GM19351 (cell line): ENCODE measurements at regions not wholly inside any gene's neighbourhood (a gene's known extent, or its start where the extent isn't known, plus 50 kb on each side); places are given as distances from the start of the nearest gene placed in this dataset.
"Not testable (repeated sequence)": the region's sequence is repeated elsewhere in the genome, so short reads cannot be mapped to it uniquely, and the experiment has no call there.

ENCODE experiments used
- ATAC-seq: cut with Tn5 transposase; IDR thresholded peaks from one replicate; pipeline ENCODE4 v1.9.1; 2021; ENCODE audit warnings: mild to moderate bottlenecking, moderate library complexity; ENCODE audit not compliant: unreplicated experiment

DNA sequence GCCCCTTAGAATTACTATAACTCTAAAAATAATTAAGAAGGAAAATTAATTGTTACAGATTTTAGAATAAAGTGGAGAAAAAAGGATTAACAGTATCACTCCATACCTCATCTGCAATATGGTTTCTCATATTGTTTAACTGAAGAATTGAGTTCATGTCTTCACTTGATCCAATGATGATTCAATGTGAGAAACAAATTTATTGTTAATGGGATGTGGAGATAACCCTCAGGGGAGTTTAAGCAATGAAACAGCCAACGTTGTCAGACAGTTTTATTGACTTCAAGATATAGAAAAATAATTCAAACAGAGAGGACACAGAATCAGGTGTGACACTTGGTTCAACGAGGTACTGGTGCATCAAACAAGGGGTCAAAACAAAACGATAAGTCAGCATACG lies 665.2 kb upstream of the ACO1 start:
- ATAC-seq, result no peak

DNA sequence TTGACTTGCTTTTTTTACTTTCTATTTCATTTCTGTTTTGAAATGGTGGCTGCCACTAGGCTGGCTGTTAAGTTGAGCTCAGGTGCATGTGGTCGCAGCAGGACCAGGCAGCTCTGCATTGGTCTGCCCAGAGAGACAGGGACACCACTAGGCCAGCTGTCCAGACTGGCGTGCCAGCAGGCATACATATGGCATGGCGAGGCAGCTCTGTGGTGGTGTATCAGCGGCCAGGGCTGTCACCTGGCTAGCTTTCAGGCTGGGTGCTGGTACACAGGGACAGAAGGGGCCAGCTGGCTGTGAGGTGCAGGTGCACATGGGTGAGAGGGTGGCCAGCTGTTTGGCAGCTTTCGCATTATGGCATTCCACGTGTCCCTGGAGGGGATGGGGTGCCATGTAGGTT lies 654.0 kb upstream of the ACO1 start:
- ATAC-seq, result no peak

DNA sequence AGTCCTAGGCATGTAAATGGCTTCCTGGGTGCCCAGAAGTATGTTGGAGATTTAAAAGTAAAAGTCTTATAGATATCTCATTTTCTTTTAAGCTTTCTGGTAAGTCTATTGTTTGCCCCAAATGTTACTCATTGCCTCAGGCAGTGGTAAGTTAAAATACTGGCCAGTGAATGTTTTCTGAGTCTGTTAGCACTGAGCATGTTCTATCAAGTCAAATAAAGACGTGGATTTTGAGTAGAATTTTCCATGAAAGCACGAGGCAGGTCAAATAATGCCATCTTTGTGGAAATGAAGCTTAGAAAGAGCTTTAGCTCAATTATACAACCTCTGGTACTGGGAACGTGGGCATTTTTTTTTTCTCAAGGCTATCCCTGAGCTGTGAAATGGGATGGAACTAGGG lies 651.3 kb upstream of the ACO1 start:
- ATAC-seq, result no peak

DNA sequence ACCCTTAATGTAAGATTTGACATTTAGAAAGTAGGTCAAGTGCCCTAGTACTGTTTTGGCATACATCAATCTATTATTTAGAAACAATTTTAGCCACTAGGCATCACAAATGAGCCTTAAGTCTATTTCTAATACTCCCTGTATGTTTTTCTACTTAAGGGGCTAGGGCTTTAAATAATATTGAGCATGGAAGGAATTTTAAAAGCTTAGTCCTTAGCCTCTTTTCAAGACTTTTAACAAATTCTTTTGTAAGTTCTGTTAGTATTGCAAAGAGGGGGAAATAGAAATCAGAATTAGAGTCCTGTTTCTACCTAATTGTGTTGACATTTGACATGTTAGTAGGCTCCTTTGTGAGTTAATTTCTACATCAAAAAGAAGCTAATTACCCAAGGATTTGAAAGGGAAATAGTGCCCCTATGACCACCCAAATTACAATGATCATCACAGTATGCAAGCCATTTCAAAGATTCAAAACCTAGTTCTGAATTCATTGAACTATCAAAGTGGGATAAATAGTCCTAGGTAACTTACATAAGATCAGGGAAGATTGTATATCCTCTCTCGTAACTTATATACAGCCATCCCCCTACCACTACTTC lies 647.8 kb upstream of the ACO1 start:
- no peak for ATAC-seq

DNA sequence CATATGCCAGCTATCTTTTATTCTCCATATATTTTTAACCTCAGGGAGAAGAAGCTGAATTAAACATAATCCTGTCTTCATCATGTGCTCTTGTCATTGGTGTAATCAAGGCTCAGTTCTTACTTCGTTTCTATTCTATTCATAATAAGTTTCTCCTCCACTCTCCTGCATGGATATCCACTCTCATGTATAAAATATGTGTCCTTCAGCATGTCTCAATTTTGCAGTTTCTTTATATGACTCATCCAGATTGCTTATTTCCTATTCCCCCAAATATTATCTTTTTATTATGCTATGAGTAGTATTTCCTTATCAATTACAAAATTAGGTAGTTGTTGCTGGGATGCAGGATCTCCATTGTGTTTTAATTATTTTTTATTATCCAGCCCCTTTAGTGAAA lies 643.7 kb upstream of the ACO1 start:
- ATAC-seq, result no peak

DNA sequence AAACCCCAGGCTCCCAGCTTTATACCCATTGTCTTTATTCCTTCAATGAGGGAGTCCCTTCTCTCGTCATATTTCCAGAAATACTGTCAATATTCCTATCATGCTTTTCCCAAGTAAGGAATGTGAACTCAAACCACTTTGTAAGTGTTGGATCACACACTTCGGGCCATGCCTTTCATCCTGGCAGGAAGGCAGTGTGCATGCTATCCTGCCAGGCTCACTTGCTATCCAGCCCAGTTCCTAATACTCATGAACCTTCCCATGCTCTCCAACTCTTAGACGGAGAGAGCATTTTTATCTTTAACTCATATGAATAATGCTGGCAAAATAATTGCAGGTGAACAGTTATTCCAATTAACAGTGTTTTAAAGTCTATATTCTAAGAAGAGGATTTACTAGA lies 639.9 kb upstream of the ACO1 start:
- no peak for ATAC-seq

DNA sequence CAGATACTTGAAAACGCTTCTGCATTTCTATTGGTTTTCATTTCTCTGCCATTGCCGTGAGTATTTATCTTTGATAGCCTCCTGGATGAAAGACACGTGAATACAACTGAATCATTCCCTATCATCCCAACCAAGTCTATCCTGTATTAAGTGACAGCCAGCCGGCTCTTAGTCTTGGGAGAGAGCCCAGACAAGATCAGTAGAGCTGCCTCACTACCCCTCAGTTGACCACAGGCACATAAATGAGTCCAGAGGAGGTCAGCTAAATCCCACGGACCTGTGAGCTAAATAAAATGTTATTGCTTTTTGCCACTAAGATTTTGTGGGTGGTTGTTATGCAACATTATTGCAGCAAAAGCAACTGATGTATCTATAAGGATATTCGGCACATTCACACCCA lies 639.0 kb upstream of the ACO1 start:
- no peak for ATAC-seq

DNA sequence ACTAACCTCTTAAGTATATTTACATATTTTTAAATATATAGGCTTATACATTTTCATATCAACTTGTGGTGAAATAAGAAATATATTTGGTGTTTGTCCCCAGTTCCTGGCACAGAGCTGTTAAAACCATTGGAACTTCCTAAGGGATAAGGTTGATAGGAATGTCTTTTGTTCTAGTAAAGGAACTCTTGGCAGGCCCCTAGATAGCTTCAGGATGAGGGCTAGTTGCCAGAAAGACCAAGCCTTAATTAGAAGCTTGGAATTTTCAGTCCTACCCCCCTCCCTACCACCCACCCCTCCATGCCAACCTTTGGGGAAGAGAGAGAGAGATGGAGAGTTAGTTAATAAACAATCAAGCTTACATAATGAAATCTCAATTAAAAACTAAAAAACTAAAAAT lies 638.6 kb upstream of the ACO1 start:
- no peak for ATAC-seq

DNA sequence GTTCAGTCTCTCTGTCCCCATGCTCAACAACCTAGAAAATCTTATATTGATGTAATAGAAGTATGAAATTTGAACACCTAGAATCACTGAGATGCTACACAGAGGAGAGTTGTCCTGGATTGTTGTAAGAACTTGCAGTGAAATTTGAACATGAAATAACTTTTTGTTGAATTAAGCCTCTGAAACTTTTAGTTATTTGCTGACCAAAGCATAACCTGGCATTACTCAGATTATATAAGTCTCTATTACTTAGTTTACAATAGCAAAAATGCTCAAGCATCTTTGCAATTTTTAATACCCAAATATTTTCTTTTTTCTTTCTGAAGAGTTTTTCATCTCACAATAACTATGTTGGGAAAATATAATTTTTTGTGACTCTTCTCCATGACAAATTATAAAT lies 630.7 kb upstream of the ACO1 start:
- ATAC-seq, result no peak

DNA sequence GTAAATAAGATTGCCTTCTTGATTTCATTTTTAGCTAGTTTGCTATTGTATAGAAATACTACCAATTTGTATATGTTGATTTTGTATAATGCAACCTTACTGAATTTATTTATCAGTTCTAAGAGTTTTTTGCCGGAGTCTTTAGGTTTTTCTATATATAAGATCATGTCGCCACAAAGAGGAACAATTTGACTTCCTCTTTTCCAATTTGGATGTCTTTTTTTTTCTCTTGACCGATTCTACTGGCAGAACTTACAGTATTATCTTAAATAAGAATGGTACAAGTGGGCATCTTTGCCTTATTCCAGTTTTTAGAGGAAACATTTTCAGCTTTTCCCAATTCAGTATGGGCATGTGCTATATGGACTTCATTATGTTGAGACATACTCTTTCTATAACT lies 624.7 kb upstream of the ACO1 start:
- no peak for ATAC-seq

DNA sequence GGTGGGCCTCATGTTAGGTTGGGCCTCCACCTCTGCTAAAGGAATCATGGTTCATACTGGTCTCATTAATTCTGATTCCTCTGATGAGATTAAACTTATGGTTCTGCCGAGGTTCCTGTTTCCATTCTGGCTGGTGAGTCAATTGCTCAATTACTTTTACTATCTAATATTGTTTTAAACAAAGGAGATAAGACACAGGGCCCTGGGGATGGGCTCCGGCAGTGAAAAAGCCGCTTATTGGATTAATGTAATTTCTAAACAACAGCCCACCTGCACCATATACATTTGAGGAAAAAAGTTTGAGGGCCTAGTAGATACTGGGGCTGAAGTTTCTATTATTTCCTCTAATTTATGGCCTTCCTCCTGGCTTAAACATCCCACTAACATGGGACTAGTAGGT lies 610.4 kb upstream of the ACO1 start:
- ATAC-seq, result not testable (repeated sequence)

DNA sequence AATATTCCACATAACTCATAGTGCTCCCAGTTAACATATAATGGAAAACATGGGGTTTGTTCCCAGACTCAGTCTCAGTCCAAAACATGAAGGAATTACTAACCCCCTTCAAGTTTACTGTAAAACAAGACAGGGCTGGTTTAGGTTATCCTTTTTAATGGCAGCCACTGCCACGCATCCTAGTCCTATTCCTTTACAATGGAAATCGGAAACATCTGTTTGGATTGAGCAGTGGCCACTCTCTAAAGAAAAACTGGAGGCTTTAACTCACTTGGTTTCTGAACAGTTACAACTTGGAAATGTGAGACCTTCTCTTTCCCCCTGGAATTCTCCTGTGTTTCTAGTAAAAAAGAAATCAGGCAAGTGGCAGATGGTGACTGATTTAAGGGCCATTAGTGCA lies 609.9 kb upstream of the ACO1 start:
- no peak for ATAC-seq

DNA sequence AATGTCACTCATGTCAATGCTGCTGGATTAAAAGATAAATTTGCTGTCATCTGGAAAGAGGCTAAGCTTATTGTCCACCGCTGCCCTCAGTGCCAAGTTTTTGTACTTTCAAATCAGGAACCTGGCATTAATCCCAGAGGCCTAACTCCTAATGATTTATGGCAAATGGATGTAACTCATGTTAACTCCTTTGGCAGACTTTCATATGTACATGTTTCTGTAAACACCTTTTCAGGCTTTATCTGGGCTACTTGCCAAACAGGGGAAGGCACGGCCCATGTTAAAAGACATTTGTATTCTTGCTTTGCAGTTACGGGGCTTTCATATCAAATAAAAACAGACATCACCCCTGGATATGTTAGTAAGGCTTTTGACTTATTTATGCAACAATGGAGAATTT lies 608.0 kb upstream of the ACO1 start:
- ATAC-seq, result no peak

DNA sequence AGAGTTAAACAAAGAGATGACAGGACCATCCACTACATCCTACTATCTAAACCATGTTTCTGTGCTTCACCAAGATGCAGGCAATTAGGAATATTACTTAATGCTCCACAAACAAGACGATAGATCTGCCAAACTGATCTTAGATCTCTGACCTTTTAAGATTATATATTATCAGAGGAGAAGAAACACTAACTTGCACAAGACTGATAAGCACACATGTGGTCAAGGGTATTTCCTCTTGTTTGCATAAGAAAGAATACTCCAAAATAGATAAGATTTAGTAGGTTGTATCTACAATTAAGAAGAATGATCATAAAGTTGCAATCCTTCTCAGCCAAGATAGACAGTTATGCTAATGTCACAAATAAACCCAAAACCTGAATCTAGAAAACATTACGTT lies 601.0 kb upstream of the ACO1 start:
- ATAC-seq, result no peak

DNA sequence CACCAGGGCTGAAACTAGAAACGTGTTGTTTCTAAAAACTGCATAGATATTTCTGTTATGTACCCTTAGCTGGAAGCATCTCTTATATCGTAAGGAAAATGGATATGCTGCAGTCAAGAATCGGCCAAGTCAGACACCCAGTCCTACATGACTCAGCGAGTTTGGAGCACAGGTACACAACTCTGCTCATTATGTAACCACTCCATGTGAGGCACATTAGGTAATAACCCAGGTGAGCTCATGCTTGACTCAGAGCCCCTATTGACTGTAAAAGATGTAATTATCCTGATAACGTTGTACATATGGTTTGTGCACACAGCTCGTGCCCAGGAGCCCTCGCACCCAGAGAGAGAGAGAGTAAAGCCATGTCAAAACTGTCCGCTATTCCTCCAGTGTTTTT lies 593.7 kb upstream of the ACO1 start:
- ATAC-seq, result no peak

DNA sequence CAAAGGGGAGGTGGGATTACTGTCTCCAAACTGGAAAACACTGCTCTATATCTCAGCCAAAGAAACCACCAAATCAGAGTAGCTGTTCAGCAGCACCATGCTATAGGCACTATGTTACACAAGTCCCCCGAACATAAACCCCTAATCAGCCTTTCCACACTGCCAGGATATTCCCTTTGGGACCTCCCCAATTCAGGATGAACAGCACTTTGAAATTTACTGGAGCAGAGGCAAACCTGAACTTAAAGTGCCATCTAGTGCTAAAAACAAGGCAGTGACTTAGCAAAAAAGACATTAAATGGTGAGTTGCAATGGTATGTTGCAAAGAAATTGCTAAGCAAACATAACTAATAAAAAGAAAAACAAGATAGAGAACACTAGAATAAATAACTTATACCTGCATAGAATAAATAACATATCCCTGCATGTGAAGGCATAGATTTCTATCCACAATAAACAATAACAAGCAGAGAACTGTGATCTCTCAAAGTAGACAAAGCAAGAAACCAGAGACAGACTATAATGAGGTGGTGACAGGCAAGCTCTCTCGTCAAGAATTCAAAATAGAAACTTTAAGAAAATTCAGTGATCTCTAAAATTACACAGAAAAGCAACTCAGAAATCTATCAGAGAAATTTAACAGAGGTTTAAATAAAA lies 584.4 kb upstream of the ACO1 start:
- ATAC-seq, result peak; percentile 53

DNA sequence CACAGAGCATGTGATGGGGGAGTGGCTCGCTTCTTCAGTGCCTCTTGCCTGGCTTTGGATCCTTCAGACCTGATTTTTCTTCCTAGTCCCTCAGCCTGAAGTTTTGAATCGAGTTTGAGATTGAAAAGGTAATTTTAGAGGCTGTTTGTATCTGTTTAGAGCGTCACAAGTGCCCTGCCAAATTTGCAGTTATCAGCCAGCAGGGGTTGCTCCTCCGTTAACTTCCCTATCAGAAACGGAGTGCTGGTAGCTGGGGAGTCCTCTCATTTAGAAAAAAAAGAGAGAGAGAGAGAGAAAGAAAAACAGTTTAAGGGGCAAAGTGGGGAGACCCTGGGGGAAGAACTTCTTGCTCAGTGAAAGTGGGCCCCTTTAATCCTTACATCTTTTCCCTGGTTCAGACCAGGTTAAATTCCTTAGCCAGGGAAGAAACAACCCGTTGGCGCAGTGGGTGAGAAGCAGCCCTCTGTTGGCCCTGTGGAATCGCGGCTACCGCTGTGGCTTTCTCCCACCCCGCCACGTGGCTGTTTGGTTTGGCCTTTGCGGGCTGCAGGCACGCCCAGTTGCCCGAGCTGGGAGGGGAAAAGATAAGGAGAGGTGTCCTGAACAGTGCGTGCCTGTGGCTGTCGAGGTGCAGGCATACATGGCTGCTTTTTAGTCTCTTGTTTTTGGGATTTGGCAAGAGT lies 576.7 kb upstream of the ACO1 start:
- ATAC-seq, result no peak

DNA sequence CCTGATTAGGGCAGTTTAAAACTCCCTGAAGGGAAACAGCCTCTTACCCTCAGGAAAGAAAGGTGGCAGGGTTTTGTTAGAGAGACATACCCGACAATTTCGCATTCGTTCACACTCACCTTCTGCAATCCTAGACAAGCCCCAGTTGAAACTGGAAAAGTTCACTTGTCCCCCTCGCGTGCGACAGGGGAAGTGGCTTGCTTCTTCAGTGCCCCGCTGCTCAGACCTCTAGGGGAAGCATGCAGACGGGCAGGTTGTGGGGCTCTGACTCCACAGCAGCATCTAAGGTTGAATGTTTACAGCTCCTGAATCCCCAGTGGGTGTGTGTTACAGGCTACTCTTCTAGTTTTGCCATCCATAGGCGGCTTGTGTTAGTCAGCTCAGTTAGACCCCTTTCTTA lies 575.7 kb upstream of the ACO1 start:
- ATAC-seq, result no peak

DNA sequence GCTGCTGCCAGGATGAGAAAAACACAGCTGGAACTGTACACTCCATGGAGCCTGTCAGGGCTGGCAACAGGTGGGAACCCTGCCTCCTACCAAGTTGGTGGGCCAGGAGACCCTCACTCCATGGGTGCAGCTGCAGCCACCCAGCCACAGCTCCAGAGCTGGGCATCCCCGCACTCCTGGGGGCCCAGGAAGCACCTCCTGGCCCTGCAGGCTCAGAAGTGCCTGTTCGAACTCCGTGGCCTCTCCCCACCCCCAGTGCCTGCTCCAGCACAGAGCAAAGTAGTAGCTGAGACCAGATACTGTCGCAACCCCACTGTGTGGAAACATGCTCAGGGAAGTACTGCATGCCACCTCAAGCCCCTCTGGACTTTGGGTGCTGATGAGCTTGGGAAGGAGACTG lies 564.0 kb upstream of the ACO1 start:
- ATAC-seq, result no peak

DNA sequence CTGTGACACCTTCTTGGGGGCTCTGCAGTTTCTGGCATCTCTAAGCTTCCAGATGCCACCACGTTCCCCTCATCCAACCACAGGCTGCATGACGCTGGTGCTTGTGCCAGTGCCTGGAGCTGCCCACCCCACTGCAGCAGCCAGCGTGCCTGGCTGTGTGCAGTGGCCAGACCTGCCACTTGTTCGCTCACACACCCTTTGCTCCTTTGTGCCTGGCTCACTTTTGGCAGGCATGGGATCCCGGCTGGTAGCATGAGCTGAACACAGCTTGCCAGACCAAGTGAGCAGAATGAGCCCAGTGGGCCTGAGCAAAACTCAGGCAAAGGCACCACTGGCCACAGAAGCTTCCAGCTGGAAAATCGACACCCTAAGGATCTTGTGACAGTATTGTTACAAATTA lies 562.9 kb upstream of the ACO1 start:
- no peak for ATAC-seq

DNA sequence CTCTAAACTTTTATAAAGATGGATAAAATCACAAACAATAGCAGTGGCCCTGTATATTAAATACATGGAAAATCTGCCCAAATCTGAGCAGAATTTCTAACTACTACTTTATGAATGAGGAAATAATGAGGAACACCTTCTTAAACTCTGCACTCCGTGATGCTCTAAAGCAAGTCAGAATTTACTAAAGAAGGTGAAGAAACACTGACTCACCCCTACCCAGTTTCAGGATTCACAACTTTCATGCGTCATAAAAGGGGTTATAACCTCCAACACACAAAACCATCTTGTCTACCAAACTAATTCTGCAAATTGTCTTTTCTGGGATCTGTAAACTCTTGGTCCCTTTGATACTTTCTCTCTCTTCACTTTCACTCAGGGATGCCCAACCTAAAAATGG lies 561.1 kb upstream of the ACO1 start:
- no peak for ATAC-seq

DNA sequence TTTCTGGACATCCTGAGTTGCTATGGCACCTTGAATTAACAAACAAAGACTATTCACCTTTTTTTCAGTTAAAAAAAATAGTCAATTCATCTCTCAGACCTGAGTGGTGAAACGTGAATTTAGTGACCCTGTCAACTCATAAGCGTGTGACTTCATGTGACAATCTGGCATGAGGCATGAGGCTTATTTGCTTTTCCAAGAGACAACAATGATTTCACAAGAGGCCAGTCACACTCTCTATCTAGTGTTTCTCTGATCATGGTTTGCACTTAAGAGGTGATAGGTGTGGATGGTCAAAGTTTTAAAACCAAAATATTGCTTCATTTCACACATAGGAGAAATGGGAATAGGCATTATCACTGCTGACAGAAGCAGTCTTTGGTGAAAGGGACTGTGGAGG lies 559.6 kb upstream of the ACO1 start:
- ATAC-seq, result no peak

DNA sequence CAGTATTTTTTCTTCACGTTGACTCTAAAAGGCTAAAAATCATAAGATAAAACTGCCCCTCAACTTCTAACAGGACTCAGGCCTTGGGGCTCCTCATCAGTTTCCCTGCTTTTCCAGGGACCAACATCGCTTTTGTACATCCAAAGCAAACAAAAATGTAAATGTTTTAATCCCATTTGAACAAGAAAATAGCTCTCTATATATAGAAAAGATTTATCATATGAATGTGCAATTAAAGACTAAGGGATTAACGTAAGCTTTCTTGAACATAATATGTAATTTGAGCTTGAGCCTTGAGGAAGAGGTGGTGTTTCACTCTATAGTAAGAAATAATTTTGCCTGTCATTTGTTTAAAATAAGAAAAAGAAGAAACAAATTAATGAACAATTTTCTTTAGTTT lies 547.2 kb upstream of the ACO1 start:
- no peak for ATAC-seq
